HEK293 (cell line): ENCODE measurements at regions not wholly inside any gene's neighbourhood (a gene's known extent, or its start where the extent isn't known, plus 50 kb on each side); places are given as distances from the start of the nearest gene placed in this dataset.
"Not testable (repeated sequence)": the region's sequence is repeated elsewhere in the genome, so short reads cannot be mapped to it uniquely, and the experiment has no call there.

Experiments used
- CTCF ChIA-PET: fragments of 350-600 bp; formaldehyde crosslinking; extraction: SDS; loops from one replicate; lab custom pipeline; 2021; ENCODE audit warnings: antibody characterized with exemption; lab: Yijun Ruan, JAX
- POLR2A ChIA-PET: fragments of 300-600 bp; formaldehyde crosslinking; extraction: SDS; loops from one replicate; lab custom pipeline; 2020; ENCODE audit warnings: antibody characterized with exemption, inconsistent platforms; lab: Yijun Ruan, JAX
- H3K27ac ChIP-seq: fragments of 200-500 bp; sonication (Bioruptor generic); 2 replicates; pipeline ENCODE4 v1.5.1; 2014; ENCODE audit warnings: low read depth, low read length, control low read depth, inconsistent platforms; ENCODE audit errors: extremely low read depth
- H3K36me3 ChIP-seq, 2 experiments: fragments of 200-500 bp in 1 of 2; sonication (Bioruptor generic) in 1 of 2; 1 replicate in 1 of 2; 2 replicates in 1 of 2; pipeline ENCODE4 v1.5.1; 2014 to 2017; ENCODE audit warnings: inconsistent platforms in 2 of 2, low read length in 2 of 2; ENCODE audit not compliant: control insufficient read depth in 2 of 2, insufficient read depth in 1 of 2
- H3K4me1 ChIP-seq: fragments of 200-500 bp; sonication (Bioruptor generic); 2 replicates; pipeline ENCODE4 v1.5.1; 2014; ENCODE audit warnings: mild to moderate bottlenecking, low read length, inconsistent platforms; ENCODE audit not compliant: control insufficient read depth, insufficient read depth
- H3K4me3 ChIP-seq: 2 replicates; pipeline ENCODE4 v1.5.1; 2011; ENCODE audit warnings: low read depth, mild to moderate bottlenecking, control low read depth, low read length, moderate library complexity
- H3K9me3 ChIP-seq: fragments of 200-500 bp; sonication (Bioruptor generic); 2 replicates; pipeline ENCODE4 v1.5.1; 2014; ENCODE audit warnings: low read depth, low read length, inconsistent platforms; ENCODE audit not compliant: control insufficient read depth, insufficient read depth
- INSM2 ChIP-seq: fragments of 450-650 bp; formaldehyde crosslinking; IDR thresholded peaks from 2 replicates; pipeline ENCODE4 v1.5.1; 2016; ENCODE audit warnings: missing biosample characterization, missing genetic modification characterization
- PRDM10 ChIP-seq: fragments of 450-650 bp; formaldehyde crosslinking; IDR thresholded peaks from 2 replicates; pipeline ENCODE4 v1.5.1; 2016; ENCODE audit warnings: missing biosample characterization, missing genetic modification characterization
- PRDM4 ChIP-seq: fragments of 450-650 bp; formaldehyde crosslinking; IDR thresholded peaks from 2 replicates; pipeline ENCODE4 v1.5.1; 2017; ENCODE audit warnings: missing biosample characterization, missing genetic modification characterization
- SCRT1 ChIP-seq: fragments of 450-650 bp; formaldehyde crosslinking; IDR thresholded peaks from 2 replicates; pipeline ENCODE4 v1.5.1; 2016; ENCODE audit warnings: missing biosample characterization, missing genetic modification characterization, borderline replicate concordance
- ZFP69B ChIP-seq: fragments of 450-650 bp; formaldehyde crosslinking; IDR thresholded peaks from 2 replicates; pipeline ENCODE4 v1.5.1; 2016; ENCODE audit warnings: missing biosample characterization, missing genetic modification characterization
- ZNF37A ChIP-seq: fragments of 450-650 bp; IDR thresholded peaks from 2 replicates; pipeline ENCODE4 v1.5.1; 2018; ENCODE audit warnings: missing biosample characterization, missing genetic modification characterization
- ZNF677 ChIP-seq: fragments of 450-650 bp; IDR thresholded peaks from 2 replicates; pipeline ENCODE4 v1.5.0; 2018; ENCODE audit warnings: missing biosample characterization, mild to moderate bottlenecking, missing genetic modification characterization, moderate library complexity
- ZNF76 ChIP-seq: fragments of 450-650 bp; formaldehyde crosslinking; IDR thresholded peaks from 2 replicates; pipeline ENCODE4; 2016; ENCODE audit warnings: low read depth, missing biosample characterization, missing genetic modification characterization, borderline replicate concordance
- ZSCAN5A ChIP-seq: fragments of 450-650 bp; formaldehyde crosslinking; IDR thresholded peaks from 2 replicates; pipeline ENCODE4 v1.5.1; 2016; ENCODE audit warnings: missing biosample characterization, missing genetic modification characterization
- TF ChIP-seq, protein P1 (sequence below): fragments of 450-650 bp; formaldehyde crosslinking; IDR thresholded peaks from 2 replicates; pipeline ENCODE4 v1.5.1; 2016; ENCODE audit warnings: missing biosample characterization, missing genetic modification characterization

- no peak for TF ChIP-seq ZSCAN5A (tag by site-specific recombination)
- TF ChIP-seq, protein P1, sequence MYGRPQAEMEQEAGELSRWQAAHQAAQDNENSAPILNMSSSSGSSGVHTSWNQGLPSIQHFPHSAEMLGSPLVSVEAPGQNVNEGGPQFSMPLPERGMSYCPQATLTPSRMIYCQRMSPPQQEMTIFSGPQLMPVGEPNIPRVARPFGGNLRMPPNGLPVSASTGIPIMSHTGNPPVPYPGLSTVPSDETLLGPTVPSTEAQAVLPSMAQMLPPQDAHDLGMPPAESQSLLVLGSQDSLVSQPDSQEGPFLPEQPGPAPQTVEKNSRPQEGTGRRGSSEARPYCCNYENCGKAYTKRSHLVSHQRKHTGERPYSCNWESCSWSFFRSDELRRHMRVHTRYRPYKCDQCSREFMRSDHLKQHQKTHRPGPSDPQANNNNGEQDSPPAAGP (tag by site-specific recombination), result no peak
- TF ChIP-seq, all 188 proteins: peak for 0
Measured at GRCh38 chr3:73999501-73999900, 374.8 kb upstream of the PDZRN3 start (continued).

DNA sequence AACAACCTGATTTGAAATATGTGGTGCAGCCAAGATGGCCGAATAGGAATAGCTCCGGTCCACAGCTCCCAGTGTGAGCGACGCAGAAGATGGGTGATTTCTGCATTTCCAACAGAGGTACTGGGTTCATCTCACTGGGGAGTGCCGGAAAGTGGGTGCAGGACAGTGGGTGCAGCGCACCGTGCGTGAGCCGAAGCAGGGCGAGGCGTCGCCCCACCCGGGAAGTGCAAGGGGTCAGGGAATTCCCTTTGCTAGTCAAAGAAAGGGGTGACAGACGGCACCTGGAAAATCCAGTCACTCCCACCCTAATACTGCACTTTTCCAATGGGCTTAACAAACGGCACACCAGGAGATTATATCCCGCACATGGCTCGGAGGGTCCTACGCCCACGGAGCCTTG, 365.9 kb upstream of the PDZRN3 start:
- POLR2A ChIA-PET, H3K27ac ChIP-seq, H3K9me3 ChIP-seq, H3K36me3 ChIP-seq, H3K4me3 ChIP-seq, H3K4me1 ChIP-seq, CTCF ChIA-PET: not testable (repeated sequence)

- no peaks in the 10 kb centered on the region for H3K4me1 ChIP-seq
- TF ChIP-seq ZNF677 (tag by site-specific recombination), result no peak
- TF ChIP-seq PRDM10 (tag by site-specific recombination), result no peak
- TF ChIP-seq ZNF37A (tag by site-specific recombination), result no peak
- TF ChIP-seq SCRT1 (tag by site-specific recombination), result no peak
- no peak for TF ChIP-seq PRDM4 (tag by site-specific recombination)
- TF ChIP-seq ZFP69B (tag by site-specific recombination), result no peak
- TF ChIP-seq ZNF76 (tag by site-specific recombination), result no peak
- TF ChIP-seq, all 188 proteins: peak for 0
- H3K9me3 ChIP-seq, result no peaks in the 10 kb centered on the region
- CTCF ChIA-PET, result no interaction called here
- POLR2A ChIA-PET, result no interaction called here
- H3K4me3 ChIP-seq, result no peak overlapping the region
- H3K36me3 ChIP-seq, result no peaks in the 10 kb centered on the region
- H3K27ac ChIP-seq, result no peak overlapping the region
Measured at GRCh38 chr3:73966733-73967132, 342.0 kb upstream of the PDZRN3 start.

- Histone ChIP-seq H3K36me3 (no peaks in the 10 kb centered on the region), H3K9me3 (no peaks in the 10 kb centered on the region), H3K4me3 (no peak overlapping the region), H3K4me1 (no peaks in the 10 kb centered on the region), H3K27ac (no peak overlapping the region)
- POLR2A ChIA-PET, result no interaction called here
- CTCF ChIA-PET, result no interaction called here
- no peak for TF ChIP-seq INSM2 (tag by site-specific recombination)
Measured at GRCh38 chr3:73964818-73965217, 340.1 kb upstream of the PDZRN3 start.
